ENCODE measurements at regions not wholly inside any gene's neighbourhood (a gene's known extent, or its start where the extent isn't known, plus 50 kb on each side); places are given as distances from the start of the nearest gene placed in this dataset.

DNA sequence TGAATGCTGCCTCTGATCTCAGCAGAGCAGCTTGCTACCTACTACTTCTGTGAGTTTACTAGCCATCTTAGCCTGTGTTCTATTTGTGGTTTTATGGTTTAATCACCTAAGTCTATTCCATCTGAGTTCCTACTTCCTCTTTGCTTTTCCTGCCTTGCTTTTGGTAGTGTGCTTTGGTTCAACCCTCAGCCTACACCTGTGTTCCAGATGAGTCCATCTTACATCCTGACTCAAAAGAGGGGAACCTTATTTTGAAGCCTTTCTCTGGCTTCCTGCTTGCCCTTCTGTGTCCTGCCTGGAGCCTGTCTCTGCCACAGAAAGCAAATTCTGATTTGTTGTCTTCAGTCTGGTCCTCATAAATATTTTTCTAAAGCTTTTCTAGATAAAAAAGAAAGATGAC, 530.3 kb upstream of the MEX3C start:
- DNase-seq, result no peak

DNA sequence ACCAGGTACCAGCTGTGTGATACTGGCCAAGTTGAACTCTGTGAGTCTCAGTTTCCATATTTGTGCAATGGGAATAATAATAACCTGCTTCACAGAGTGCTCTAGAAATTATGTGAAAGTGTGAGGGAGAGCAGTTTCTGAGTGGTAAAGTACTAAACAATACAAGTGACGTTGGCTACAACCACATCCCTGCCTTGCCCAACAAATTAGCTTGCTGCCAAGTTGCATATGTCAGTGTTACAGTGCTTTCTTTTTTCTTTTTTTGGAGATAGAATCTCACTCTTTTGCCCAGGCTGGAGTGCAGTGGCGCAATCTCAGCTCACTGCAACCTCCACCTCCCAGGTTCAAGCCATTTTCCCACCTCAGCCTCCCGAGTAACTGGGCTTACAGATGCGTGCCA, 533.6 kb upstream of the MEX3C start:
- no peak for DNase-seq

DNA sequence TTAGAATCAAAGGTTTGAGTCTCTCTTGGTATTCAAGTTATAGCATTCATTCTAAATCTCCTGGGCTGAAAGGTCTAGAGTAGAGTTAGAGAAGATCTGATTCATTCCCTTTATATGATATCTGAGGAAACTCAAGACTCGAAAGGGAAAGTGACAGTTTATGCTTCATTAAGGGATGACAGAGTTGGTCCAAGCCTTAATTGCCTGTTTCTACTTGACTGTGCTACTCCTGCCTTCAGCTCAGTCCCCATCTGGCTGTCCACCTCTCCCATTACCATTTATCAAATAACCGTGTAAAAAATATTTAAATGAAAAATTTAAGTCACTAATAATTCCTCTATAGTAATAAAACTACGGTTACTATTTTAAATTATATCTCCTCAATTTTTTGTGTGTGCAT, 537.1 kb upstream of the MEX3C start:
- no peak for DNase-seq

DNA sequence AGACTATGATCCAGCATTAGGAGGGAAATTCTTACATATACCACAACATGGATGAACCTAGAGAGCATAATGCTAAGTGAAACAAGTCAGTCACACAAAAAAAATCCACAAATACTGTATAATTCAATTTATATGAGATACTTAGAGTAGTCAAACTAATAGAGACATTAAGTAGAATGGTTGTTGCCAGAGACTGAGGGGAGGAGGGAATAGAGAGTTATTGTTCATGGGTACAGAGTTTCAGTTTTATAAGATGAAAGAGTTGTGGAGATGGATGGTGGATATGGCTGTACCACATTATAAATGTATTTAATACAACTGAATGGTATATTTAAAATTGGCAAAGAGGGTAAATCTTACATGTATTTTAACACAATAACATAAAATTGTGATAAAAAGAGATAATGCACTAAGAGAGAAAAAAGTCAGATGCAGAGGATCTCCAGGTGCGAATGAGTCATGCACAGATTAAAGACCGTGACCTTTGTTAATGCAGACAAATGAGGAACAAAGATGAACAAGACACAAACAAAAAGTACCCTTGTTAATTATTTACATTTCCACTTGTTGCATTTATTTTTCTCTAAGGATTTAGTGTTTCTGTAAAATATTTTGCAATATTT, 541.7 kb upstream of the MEX3C start:
- DNase-seq, result no peak

DNA sequence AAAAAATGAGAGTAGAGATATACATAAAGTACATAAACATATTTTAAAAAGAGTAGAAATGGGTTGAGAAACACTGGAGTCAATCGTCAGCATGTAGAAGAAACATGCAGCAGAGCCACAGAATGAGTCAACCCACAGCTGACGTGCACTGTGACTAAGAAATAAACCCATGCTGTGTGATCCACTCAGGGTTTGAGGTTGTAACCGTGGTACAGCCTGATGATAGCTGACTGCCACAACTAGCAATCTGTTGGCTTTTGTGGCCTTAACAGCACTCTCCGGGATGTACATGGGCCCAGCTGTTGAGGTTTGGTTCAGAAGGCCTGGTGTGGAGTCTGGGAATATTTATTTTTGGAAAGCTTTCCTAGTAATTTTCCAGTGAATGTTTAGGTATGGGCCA, 554.4 kb upstream of the MEX3C start:
- DNase-seq, result no peak

DNA sequence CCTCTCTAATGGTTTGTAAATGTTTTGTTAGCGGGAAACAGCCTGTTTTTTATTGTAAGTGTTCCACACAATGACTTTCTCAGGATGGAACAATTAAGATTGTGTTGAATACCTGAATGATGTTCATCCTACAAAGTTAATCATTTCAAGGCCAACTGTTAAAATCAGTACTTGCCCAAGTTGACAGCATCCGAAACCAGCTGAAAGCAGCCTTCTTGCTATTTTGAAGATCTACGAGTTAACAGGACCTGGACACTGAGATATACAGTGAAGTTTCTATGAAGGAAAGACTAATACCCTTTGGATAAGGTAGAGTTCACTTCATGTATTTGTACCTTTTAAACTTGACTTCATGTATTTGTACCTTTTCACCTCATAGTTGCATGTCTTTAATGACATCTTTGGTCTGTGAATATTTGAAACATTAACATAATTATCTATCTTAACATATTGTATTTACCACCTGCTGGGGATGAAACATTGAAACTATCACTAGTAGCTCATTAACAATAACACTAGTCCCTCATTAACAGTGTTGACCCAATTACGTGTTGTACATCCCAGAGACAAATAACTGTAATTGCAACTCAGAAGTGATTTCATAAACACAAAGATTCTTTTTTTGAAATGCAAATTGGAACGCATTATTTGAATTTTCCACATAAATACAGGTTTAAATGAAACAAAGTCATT, 556.0 kb upstream of the MEX3C start:
- no peak for DNase-seq

DNA sequence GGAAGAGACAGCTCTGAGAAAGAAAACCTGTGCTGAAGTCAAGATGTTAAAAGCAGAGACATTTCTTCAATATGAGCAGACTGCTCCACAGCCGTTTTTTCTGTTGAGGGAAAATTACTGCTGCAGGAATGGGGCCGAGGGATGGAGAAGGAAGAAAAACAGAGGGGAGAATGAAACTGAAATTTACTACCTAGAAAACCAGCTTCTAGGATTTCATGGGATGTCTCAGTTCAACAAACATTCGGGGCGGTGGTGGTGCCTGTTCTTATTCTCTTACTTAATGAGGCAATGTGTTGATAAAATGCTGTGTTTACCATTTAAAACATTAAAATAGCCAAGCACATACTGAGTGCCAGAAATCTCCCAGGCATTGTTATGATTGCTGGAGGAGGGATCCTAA, 557.1 kb upstream of the MEX3C start:
- DNase-seq, result no peak

DNA sequence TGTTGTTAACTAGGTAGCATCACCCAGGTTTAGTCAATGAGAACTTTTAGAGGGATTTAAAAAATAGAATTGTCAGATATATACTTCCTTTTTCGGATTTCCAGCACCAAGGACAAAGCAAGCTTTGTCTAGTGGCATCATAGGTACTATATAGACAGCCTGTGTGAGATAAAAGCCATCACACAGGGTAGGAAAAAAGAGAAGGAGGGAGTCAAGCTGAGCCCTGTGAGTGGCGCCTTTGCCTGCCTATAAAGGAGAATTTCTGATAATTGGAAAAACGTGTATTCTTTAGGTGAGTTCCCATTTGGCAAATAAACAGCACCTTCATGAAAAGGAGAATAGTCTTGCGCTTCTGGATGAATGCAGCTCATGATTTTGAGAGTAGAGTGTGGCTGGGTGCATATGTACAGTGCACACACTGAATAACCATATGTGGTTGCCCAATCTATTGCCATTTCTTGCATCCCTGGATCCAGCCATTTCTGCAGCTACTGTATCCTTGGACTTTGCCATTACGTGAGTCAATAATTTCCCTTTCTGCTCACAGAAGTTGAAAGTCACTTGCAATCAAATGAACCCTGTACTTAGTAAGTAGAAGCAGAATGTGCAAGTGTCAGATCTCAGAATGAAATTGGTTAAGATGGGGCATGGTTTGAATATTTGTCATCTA, 559.9 kb upstream of the MEX3C start:
- DNase-seq, result no peak

DNA sequence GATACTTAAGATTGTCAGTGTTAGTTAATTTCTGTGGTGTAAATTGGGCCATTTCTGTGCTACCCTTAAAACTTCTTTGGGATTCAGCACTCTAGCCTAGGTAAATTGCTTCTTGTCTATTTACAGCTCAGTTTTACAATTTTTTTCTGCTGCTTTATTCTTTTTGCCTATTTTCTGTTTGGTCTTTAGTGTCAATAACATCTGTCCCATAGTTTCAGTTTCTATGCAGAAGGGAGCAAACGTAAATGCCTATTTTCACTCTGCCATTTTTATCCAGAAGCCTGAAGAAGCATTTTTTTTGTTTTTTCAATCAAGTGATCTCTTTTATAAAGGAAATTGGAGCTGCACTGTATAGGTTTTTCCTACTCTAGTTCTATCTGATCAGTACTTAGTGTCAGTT, 564.9 kb upstream of the MEX3C start:
- DNase-seq, result no peak

DNA sequence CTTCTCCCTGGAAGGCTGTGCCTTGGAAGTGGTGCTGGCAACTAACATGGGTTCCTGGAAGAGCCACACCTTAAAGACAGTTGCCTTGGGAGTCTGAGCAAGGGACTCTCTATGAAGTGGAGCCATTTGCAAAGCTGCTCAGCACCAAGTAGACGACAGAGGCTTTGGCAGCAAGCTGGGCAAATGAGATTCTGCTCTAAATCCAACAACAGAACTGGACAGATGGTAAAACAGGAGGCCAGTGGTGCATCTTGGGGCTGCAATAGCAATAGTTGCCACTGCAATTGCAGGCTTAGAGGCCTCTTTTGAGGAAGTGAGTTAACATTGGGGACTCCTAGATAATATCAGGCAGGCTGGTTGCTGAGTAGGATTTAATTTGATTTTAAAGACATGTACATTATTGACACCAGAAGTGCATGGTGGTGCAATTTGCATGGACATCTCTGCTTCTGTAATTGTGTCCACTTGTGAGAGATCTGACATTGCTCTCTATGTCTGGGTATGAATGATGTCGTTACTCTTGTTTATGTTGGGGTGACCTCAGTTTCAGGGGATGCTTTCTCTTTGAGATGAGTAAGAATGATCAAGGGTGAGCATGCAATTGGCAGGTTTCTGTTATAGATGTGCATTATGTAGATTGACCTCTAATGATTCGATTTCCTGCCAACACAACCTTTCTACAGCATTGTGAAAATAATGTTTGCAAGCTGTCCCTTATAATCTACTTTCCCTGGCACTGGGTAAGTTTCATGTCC, 568.3 kb upstream of the MEX3C start:
- DNase-seq, result no peak

DNA sequence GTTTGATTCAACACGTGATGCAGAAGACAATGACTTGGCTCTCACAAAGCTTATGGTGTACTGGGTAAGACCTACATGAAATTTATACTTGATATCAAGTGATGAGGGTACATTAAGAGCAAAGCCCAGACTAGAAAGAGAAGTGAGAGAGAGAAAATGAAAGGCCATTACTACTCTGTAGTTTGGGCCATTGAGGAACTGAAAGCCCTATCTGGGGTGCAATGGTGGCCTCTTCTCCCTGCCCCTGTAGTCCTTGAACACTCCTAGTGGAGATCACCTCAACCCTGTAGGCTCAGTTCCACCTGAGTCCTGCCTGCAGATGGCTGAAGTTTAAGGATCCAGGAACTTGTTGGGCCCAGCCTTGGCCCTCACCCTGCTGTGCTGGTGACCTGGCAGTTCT, 569.8 kb upstream of the MEX3C start:
- no peak for DNase-seq

DNA sequence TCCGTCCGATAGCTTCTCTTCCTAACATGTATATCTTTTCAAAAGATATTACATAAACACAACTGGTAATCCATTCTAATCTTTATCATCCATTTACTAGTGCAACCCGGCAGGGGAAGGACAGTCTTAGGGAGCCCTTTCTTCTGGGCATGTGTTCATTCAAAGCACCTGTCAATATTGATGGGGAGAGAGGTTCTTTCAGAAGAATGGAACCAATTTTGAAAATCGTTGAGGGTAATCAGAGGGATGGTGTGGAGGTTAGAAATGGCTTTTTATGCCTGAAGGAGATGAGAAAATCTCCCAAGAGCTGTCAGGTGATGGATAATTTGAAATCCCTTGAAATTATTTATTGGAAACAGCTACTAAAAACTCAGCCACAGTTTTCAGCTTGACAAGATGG, 561.9 kb upstream of the DCC start:
- no peak for DNase-seq

DNA sequence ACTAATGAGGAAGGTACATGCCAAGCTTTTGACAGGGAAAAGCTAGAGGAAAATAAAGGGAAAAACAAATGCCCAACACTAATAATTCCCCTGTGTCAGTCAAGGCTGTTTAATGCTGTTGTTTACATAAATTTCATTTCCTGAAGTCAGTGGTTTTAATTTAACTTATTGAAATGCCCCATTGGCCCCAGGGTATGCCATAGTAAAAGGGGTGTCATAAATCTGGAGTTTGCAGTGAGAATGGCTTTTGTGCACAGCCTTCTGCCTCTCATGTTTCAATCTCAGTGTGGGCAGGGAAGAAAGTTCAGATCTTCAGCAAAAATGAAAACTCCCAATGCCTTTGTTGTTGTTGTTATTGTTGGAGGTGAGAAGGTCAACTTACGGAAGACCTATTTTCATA, 550.1 kb upstream of the DCC start:
- DNase-seq, result no peak

DNA sequence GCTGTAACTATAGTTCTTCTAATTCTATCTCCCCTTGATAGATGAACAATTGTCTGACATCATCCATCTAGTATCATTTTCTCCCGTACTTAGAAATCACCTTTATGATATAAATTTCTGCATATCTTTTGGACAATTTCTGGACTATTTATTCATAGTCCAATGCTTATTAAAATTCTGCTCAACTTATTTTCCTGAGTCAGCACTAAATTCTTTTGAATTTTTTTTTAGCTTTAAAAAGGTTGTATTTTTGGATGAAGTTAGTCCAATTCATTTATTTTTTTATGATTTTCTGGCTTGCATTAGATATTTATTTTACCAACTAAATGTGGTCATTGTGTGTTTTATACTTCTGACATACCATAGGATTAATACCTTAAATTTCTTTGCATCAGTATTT, 538.5 kb upstream of the DCC start:
- DNase-seq, result no peak

DNA sequence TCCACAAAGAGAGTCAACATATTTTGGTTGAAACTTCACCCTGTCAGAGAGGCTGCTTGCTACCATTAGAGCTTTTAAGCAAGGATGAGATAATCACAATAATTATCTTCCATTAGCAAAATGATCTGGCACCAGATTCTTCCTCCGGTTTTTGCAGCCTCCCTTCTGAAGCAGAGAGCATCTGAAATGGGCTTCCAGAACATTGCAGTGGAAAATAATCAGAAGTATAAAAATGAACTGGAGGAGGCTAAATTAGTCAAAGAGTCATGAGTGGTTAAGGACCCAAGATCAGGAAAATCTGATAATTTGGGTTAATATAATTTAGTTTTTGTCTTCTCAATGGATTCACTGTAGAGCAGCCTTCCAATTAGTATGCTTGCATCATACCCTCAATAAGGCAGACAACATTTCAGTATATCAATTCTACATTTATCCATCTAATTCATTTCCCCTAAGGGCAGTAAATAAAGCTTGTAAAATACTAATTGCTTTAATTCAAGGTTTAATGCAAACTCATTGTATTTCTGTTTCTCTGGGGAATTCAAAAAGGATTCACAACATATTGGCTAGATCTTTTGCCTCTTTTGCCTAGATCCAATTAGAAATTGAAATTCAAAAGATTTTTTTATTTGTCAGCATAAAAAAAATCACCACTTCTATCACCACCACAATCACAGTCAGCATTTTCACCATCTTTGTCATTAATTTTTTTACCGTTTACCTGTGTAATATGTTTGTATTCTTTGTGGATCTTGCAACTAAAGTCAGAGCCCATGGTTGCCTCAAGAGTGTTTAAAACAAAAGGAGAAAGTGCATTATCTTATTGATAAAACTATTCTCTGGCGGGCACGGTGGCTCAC, 537.2 kb upstream of the DCC start:
- DNase-seq, result no peak

DNA sequence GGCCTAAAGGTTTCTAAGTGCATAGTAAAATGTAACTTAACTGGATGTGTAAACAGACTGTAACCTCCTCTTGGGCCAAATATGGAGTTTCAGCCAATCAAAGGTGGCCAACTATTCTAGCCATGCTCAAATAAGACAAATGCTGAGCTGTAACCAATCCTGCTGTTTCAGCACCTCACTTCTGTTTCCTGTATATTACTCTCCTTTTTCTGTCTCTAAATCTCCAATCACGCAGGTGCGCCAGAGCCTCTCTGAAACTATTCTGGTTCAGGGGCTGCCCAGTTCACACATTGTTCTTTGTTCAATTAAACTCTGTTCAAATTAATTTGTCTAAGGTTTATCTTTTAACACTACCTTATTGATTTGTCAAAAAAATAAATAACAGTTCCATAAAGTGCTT, 532.7 kb upstream of the DCC start:
- DNase-seq, result no peak

DNA sequence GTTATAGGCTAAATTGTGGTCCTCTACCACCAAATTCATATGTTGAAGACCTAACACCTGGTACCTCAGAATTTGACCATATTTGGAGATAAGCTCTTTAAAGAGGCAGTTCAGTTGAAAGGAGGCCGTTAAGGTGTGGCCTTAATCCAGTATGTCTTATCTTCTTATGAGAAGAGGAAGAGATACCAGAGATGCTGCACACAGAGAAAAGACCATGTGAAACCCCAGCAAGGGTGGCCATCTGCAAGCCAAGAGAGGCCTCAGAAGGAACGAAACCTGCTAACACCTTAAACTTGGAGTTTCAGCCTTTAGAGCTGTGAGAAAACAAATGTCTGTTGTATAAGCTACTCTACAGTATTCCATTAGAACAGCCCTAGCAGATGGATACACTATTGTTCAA, 528.1 kb upstream of the DCC start:
- no peak for DNase-seq

DNA sequence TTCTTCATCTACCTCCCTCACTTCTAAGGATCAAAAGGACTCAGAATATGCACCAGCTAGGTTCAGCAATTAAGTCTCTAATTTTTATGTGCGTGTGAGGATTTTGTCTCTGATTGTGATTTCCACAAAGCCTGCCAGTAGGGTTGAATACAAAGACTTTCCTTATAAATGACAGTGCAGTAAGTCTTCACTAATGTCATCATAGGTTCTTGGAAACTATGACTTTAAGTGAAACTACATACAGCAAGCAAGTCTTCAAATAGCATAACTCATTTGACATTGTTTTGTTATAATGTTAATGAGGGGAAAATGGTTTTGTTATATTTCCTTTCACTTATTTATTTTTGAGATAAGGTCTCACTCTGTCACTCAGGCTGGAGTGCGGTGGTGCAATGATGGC, 526.3 kb upstream of the DCC start:
- no peak for DNase-seq

DNA sequence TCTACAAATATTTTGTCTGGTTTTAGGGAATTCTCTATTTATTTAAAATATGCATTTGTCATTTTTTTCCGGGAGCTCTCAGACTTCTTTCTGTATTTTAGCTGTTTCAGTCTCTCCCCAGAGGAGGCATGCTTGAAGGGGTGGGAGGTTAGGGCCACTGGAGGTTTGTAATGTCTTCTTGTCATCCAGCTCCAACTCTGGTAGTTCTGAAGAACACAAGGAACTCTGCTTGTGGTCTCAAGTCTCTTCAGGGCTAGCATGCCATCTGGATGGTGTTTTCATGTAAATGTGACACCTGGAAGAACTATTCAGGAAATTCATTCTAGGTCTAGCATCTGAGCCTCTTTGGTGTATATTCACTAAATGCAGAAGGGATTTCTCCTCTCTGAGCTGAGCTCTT, 518.4 kb upstream of the DCC start:
- DNase-seq, result no peak

DNA sequence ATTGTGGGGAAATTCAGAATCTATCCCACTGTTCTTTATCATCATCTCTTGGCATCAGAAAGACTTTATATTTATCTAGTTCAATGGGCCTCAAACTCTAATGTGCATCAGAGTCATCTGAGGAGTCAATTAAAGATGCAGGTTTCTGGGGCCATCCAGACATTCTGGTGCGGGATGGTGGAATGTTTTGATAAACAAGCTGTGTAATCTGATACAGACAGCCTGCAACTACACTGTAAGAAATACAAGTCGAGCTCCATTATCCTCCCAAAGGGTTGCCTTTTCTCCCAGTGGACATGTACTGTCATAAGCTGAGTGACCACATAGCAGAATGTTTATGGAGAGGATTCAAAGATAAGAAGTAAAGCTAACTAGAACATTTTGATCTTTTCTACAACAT, 515.3 kb upstream of the DCC start:
- DNase-seq, result no peak

DNA sequence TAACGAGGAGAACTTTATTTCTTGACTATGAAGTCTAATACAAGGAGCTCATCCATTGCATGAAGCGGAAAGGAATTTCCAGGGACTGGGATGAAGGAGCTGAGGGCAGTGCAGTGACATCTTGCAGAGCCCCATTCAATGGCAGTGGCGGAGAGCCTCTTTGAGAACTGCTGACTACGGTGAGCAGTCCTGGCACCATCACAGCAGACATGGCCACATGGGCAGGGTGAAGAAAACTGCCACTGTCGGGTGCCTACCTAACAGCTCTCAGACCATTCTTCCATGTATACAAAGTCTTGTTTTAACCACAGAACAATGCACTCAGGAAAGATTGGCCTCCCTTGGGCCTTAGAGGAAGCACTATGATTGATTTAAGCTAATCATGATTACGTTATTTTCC, 506.1 kb upstream of the DCC start:
- no peak for DNase-seq

DNA sequence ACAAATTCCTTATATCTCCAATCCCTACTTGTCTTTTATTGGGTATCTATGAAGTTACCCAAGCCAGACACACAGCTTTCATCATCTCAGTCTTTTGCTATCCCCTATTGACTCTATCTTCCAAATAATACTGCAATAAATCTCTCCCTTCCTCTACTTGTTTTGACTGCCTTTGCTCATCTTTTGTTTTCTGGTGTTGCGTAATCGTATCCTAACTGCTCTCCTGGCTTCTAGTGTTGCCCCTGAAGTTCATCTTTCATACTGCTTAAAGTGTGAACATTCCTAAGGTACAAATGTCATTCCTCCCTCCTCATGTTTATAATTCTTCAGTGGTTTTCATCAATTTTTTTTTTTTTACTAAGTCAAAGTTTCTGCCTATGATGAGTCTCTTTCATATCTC, 491.3 kb upstream of the DCC start:
- DNase-seq, result no peak

DNA sequence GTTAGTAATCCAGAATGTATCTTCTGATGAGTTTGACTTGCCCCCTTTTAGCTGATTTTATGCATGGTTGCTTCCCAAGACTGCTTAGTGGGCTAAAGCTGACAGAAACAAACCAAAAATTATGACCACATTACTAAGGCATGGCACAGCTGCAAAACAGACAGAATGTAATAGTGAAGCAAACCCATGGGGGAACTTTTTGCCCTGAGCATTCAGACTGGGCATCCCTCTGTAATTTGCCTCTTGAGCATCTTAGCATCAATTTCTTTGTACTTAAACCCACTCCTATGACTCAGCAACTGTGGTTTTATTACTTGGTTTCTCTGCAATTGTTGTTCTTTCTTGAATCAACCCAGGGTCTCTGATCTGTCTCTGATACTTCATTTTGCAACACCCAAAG, 487.3 kb upstream of the DCC start:
- no peak for DNase-seq
